ENCODE measurements at regions not wholly inside any gene's neighbourhood (a gene's known extent, or its start where the extent isn't known, plus 50 kb on each side); places are given as distances from the start of the nearest gene placed in this dataset.

DNA sequence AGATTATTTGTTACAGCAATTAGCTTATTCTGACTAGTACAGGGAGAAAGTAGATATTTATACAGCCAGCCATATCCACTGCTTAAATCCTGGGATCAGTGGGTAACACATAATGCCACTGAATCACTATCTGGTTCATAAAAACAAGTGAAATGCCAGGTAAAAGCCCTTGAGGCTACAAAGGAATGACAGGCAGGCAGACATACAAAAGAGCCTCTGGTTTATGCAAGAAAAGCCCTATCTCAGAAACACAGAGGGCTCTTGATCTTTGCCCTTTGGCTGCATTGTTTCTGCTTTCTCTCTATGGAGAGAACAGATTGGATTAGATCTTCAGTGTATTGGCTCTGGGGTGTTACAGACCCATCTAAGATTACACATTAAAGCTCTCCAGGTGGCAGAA is 115.4 kb upstream of the GADL1 start:
- TF ChIP-seq CTCF (IDR thresholded peaks at IDR 0.05) = no peak
- TF ChIP-seq POLR2A (IDR thresholded peaks at IDR 0.05) = no peak
